ENCODE measurements at regions not wholly inside any gene's neighbourhood (a gene's known extent, or its start where the extent isn't known, plus 50 kb on each side); places are given as distances from the start of the nearest gene placed in this dataset.

DNA sequence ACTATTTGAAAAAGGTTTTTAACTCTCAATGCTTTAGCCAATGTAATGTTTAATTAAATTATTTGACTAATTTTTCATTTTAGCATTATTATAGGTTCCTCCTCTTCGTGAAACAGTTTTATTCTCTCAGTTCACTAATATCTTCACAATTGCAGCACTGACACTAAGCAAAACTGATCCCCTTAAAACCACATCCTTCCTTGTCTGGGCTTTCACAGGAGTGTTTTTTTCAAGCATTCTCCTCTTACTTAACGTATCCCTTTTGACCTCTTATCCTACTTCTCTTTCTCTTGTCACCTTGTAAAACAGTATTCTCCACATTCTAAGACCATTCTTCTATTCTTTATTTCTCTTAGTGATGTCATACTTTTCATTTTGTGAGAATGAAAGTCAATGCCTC lies 112.8 kb downstream of the DSC3 start:
- ATAC-seq (ENCODE audit: low read depth): no peak

GRCh38 chr18:30929065-30929464 lies 113.5 kb downstream of the DSC3 start:
- no peak overlapping the region for H3K27ac Mint-ChIP-seq
- no peak for DNase-seq
- H3K36me3 Mint-ChIP-seq: no peaks in the 10 kb centered on the region
- peaks cover 4% of the 10 kb centered on the region for H3K4me1 Mint-ChIP-seq
- no peaks in the 10 kb centered on the region for H3K27me3 Mint-ChIP-seq
- peaks cover 2% of the 10 kb centered on the region for H3K9me3 Mint-ChIP-seq
- no peak overlapping the region for H3K4me3 Mint-ChIP-seq
- ATAC-seq (ENCODE audit: low read depth): no peak
- POLR2A ChIA-PET: no interaction called here

More for the DNA sequence above, 112.8 kb downstream of the DSC3 start:
- DNase-seq: no peak
- H3K36me3 Mint-ChIP-seq: no peaks in the 10 kb centered on the region
- H3K4me3 Mint-ChIP-seq: no peak overlapping the region
- no peak overlapping the region for H3K27ac Mint-ChIP-seq
- POLR2A ChIA-PET: no interaction called here
- peaks cover 4% of the 10 kb centered on the region for H3K4me1 Mint-ChIP-seq
- H3K9me3 Mint-ChIP-seq: peaks cover 2% of the 10 kb centered on the region
- no peaks in the 10 kb centered on the region for H3K27me3 Mint-ChIP-seq

- DNase-seq: no peak
- peaks cover 4% of the 10 kb centered on the region for H3K4me1 Mint-ChIP-seq
- H3K36me3 Mint-ChIP-seq: no peaks in the 10 kb centered on the region
- POLR2A ChIA-PET: no interaction called here
- no peaks in the 10 kb centered on the region for H3K27me3 Mint-ChIP-seq
- no peak overlapping the region for H3K4me3 Mint-ChIP-seq
- no peak overlapping the region for H3K27ac Mint-ChIP-seq
- peaks cover 2% of the 10 kb centered on the region for H3K9me3 Mint-ChIP-seq
- ATAC-seq (ENCODE audit: low read depth): no peak
Observed at GRCh38 chr18:30927517-30928075, 114.9 kb downstream of the DSC3 start.

GRCh38 chr18:30927042-30927441 lies 115.5 kb downstream of the DSC3 start:
- Mint-ChIP-seq H3K27ac (no peak overlapping the region), H3K36me3 (no peaks in the 10 kb centered on the region)

GRCh38 chr18:30925795-30926194 lies 116.7 kb downstream of the DSC3 start:
- Mint-ChIP-seq H3K27me3 (no peaks in the 10 kb centered on the region), H3K36me3 (no peaks in the 10 kb centered on the region), H3K9me3 (no peaks in the 10 kb centered on the region), H3K27ac (no peak overlapping the region), H3K4me1 (peaks cover 4% of the 10 kb centered on the region), H3K4me3 (no peak overlapping the region)
- no peak for DNase-seq
- POLR2A ChIA-PET: no interaction called here
- ATAC-seq (ENCODE audit: low read depth): no peak

More at GRCh38 chr18:30927042-30927441, 115.5 kb downstream of the DSC3 start:
- DNase-seq: no peak
- no peak overlapping the region for H3K4me3 Mint-ChIP-seq
- no peaks in the 10 kb centered on the region for H3K27me3 Mint-ChIP-seq
- no peaks in the 10 kb centered on the region for H3K9me3 Mint-ChIP-seq
- ATAC-seq (ENCODE audit: low read depth): no peak
- POLR2A ChIA-PET: no interaction called here
- peaks cover 4% of the 10 kb centered on the region for H3K4me1 Mint-ChIP-seq

GRCh38 chr18:30920757-30921156 lies 121.8 kb downstream of the DSC3 start:
- no peaks in the 10 kb centered on the region for H3K4me1 Mint-ChIP-seq
- POLR2A ChIA-PET: no interaction called here
- no peak overlapping the region for H3K27ac Mint-ChIP-seq
- no peaks in the 10 kb centered on the region for H3K36me3 Mint-ChIP-seq
- DNase-seq: no peak
- no peaks in the 10 kb centered on the region for H3K27me3 Mint-ChIP-seq
- no peak for ATAC-seq (ENCODE audit: low read depth)
- no peak overlapping the region for H3K4me3 Mint-ChIP-seq
- no peaks in the 10 kb centered on the region for H3K9me3 Mint-ChIP-seq

GRCh38 chr18:30920351-30920750 lies 122.2 kb downstream of the DSC3 start:
- ATAC-seq (ENCODE audit: low read depth): no peak
- Mint-ChIP-seq H3K4me3 (no peak overlapping the region), H3K4me1 (no peaks in the 10 kb centered on the region), H3K27ac (no peak overlapping the region), H3K9me3 (no peaks in the 10 kb centered on the region), H3K36me3 (no peaks in the 10 kb centered on the region), H3K27me3 (no peaks in the 10 kb centered on the region)
- DNase-seq: no peak
- POLR2A ChIA-PET: no interaction called here

- POLR2A ChIA-PET: no interaction called here
- H3K36me3 Mint-ChIP-seq: no peaks in the 10 kb centered on the region
- H3K4me3 Mint-ChIP-seq: no peak overlapping the region
- no peaks in the 10 kb centered on the region for H3K4me1 Mint-ChIP-seq
- H3K9me3 Mint-ChIP-seq: peaks cover 1% of the 10 kb centered on the region
- H3K27ac Mint-ChIP-seq: no peak overlapping the region
- H3K27me3 Mint-ChIP-seq: no peaks in the 10 kb centered on the region
- no peak for ATAC-seq (ENCODE audit: low read depth)
- no peak for DNase-seq
Observed at GRCh38 chr18:30917651-30918050, 124.9 kb downstream of the DSC3 start.

DNA sequence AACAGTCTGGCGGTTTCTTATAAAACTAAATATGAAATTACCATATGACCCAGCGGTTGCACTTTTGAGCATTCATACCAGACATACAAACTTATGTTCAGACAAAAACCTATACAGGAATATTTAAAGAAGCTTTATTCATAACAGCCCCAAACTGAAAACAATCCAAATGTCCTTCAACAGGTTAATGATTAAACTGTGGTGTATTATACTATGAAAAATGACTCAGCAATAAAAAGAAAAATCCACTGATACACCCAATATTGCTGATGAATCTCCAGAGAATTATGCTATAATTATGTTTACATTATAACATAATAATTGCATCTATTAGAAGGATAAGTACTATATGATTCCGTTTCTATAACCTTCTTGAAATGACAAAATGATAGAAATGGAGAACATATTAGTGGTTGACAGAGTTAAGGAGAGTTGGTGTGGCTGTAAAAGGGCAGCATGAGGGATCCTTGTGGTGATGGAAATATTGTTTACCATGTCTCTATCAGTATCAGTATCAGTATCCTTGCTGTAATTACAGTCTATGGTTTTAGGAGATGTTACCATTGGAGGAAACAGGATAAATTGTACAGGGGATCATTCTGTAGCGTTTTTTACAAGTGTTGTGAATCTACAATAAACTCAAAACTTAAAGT lies 127.1 kb downstream of the DSC3 start:
- POLR2A ChIA-PET: no interaction called here
- ATAC-seq (ENCODE audit: low read depth): no peak
- H3K4me3 Mint-ChIP-seq: no peak overlapping the region
- H3K4me1 Mint-ChIP-seq: no peaks in the 10 kb centered on the region
- DNase-seq: no peak
- no peaks in the 10 kb centered on the region for H3K27me3 Mint-ChIP-seq
- peaks cover 1% of the 10 kb centered on the region for H3K9me3 Mint-ChIP-seq
- no peaks in the 10 kb centered on the region for H3K36me3 Mint-ChIP-seq
- H3K27ac Mint-ChIP-seq: no peak overlapping the region

DNA sequence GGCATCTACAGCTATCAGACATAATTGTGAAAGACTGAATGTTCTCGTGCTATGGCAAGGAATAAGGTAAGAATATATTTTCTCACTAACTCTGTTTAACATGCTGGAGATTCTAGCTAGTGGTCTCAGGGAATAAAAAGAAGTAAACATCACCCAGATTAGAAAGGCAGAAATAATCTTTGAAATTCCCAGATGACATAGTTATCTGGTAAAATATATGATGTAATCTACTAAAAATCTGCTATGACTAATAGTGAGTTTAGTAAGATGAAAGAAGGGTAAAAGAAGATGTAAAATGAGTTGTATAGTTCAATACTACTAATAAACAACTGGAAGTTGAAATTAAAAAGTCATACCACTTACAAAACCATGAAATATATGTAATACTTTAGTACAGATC lies 134.2 kb downstream of the DSC3 start:
- Mint-ChIP-seq H3K9me3 (peaks cover 4% of the 10 kb centered on the region), H3K27me3 (no peaks in the 10 kb centered on the region), H3K27ac (no peak overlapping the region), H3K4me3 (no peak overlapping the region), H3K4me1 (no peaks in the 10 kb centered on the region), H3K36me3 (no peaks in the 10 kb centered on the region)
- POLR2A ChIA-PET: no interaction called here
- ATAC-seq (ENCODE audit: low read depth) (no peak), DNase-seq (no peak)

- no peak for ATAC-seq (ENCODE audit: low read depth)
Observed at GRCh38 chr18:30903566-30903965, 139.0 kb downstream of the DSC3 start.

DNA sequence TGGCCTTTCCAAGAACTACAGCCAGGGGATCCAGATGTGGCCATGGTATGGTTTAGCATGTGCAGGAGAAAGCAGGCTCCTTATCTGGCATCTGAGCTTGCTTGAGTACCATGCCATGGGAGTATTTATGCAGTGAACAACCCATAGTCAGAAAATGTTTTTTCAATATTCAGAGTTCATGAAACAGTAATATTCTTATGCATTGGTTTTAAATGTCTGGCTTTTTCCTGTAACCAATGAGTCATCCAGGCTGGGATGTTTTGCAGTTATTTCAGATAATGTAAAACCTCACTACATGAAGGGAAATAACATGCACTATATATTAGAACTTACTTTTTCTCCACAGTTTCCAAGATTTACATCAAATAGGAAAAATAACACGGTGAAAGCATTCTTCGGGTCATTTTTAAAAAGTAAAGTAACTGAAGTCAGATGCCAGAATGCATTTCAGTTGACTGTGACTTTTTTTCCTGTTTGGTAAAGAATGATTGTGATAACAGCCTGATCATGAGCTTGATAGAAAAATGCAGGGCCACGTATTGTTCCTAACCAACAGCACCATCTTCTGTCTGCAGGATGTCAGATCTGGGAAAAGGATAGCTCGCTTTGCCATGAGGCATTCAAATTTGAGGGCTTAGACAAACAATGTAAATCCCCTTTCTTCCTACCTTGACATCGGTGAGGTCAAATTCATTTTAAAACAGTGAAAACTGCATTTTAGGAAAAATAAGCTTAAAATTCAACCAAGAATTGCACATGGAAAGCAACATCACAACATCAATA lies 152.8 kb downstream of the DSC3 start:
- Mint-ChIP-seq H3K4me3 (no peak overlapping the region), H3K4me1 (no peaks in the 10 kb centered on the region), H3K27ac (no peak overlapping the region), H3K9me3 (peaks cover 3% of the 10 kb centered on the region), H3K27me3 (no peaks in the 10 kb centered on the region), H3K36me3 (no peaks in the 10 kb centered on the region)
- DNase-seq (no peak), ATAC-seq (ENCODE audit: low read depth) (no peak)
- POLR2A ChIA-PET: no interaction called here

More at GRCh38 chr18:30903566-30903965, 139.0 kb downstream of the DSC3 start:
- Mint-ChIP-seq H3K27ac (no peak overlapping the region), H3K27me3 (no peaks in the 10 kb centered on the region), H3K4me1 (no peaks in the 10 kb centered on the region), H3K4me3 (no peak overlapping the region), H3K9me3 (no peaks in the 10 kb centered on the region), H3K36me3 (no peaks in the 10 kb centered on the region)
- DNase-seq: no peak
- POLR2A ChIA-PET: interaction anchor here (0.7 kb wide), 1 partner anchor 29 kb away, joined by 3 read pairs; no protein-coding TSS in a partner anchor

GRCh38 chr18:30888344-30888743 lies 154.2 kb downstream of the DSC3 start:
- ATAC-seq (ENCODE audit: low read depth): no peak
- no peak overlapping the region for H3K27ac Mint-ChIP-seq
- no peaks in the 10 kb centered on the region for H3K27me3 Mint-ChIP-seq
- no peaks in the 10 kb centered on the region for H3K36me3 Mint-ChIP-seq
- no peak overlapping the region for H3K4me3 Mint-ChIP-seq
- peaks cover 3% of the 10 kb centered on the region for H3K9me3 Mint-ChIP-seq
- H3K4me1 Mint-ChIP-seq: no peaks in the 10 kb centered on the region
- no peak for DNase-seq
- POLR2A ChIA-PET: no interaction called here

DNA sequence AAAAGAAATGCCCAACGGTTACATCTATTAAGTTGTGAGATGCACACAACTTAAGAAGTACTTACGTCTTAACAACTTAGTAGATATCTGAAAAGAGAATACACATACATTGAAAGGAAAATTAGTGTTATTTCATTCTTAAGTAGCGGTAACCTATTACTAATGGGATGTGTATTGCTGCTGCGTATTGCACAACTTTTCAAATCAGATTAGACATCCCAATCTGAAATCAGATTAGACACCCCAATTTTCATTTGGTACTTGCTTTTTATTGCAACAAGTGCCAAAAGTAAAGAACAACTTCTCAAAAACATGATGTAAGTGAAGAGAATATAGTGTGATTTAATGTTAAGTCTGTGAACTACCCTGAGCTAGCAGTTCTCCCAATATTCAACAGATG lies 155.5 kb downstream of the DSC3 start:
- H3K27ac Mint-ChIP-seq: no peak overlapping the region
- H3K27me3 Mint-ChIP-seq: no peaks in the 10 kb centered on the region
- peaks cover 3% of the 10 kb centered on the region for H3K9me3 Mint-ChIP-seq
- no peaks in the 10 kb centered on the region for H3K36me3 Mint-ChIP-seq
- H3K4me3 Mint-ChIP-seq: no peak overlapping the region
- H3K4me1 Mint-ChIP-seq: no peaks in the 10 kb centered on the region
- no peak for DNase-seq
- no peak for ATAC-seq (ENCODE audit: low read depth)
- POLR2A ChIA-PET: no interaction called here

All from activated naive CD8-positive, alpha-beta T cell treated with anti-CD3 and anti-CD28 coated beads, Interleukin-2, amount 10 ng/mL, durations not matched to agents 7 days and 5 days (primary cell).